ENCODE measurements at regions not wholly inside any gene's neighbourhood (a gene's known extent, or its start where the extent isn't known, plus 50 kb on each side); places are given as distances from the start of the nearest gene placed in this dataset.

GRCh38 chr2:81483254-81483653 is 1178.7 kb upstream of the LRRTM1 start:
- no peak overlapping the region for H3K4me3 ChIP-seq (ENCODE audit: low read depth, low read length)
- TF ChIP-seq CTCF (IDR thresholded peaks at IDR 0.05; ENCODE audit: control insufficient read depth, extremely low read depth, insufficient read depth) = no peak
- DNase-seq (ENCODE audit: low read depth) = no peak

- DNase-seq (ENCODE audit: low read depth) = no peak
- H3K4me3 ChIP-seq (ENCODE audit: low read depth, low read length) = no peak overlapping the region
- TF ChIP-seq CTCF (IDR thresholded peaks at IDR 0.05; ENCODE audit: control insufficient read depth, extremely low read depth, insufficient read depth) = no peak
These were observed 1177.4 kb upstream of the LRRTM1 start for GRCh38 chr2:81481994-81482368.

GRCh38 chr2:81481242-81481993 is 1176.9 kb upstream of the LRRTM1 start:
- H3K4me3 ChIP-seq (ENCODE audit: low read depth, low read length) = no peak overlapping the region
- no peak for DNase-seq (ENCODE audit: low read depth)
- no peak for TF ChIP-seq CTCF (IDR thresholded peaks at IDR 0.05; ENCODE audit: control insufficient read depth, extremely low read depth, insufficient read depth)

GRCh38 chr2:81467096-81467495 is 1162.5 kb upstream of the LRRTM1 start:
- TF ChIP-seq CTCF (IDR thresholded peaks at IDR 0.05; ENCODE audit: control insufficient read depth, extremely low read depth, insufficient read depth) = no peak
- DNase-seq (ENCODE audit: low read depth) = no peak
- no peak overlapping the region for H3K4me3 ChIP-seq (ENCODE audit: low read depth, low read length)

GRCh38 chr2:81462420-81462819 is 1157.9 kb upstream of the LRRTM1 start:
- no peak for DNase-seq (ENCODE audit: low read depth)
- no peak overlapping the region for H3K4me3 ChIP-seq (ENCODE audit: low read depth, low read length)
- TF ChIP-seq CTCF (IDR thresholded peaks at IDR 0.05; ENCODE audit: control insufficient read depth, extremely low read depth, insufficient read depth) = no peak

GRCh38 chr2:81445176-81445575 is 1140.6 kb upstream of the LRRTM1 start:
- TF ChIP-seq CTCF (IDR thresholded peaks at IDR 0.05; ENCODE audit: control insufficient read depth, extremely low read depth, insufficient read depth) = no peak

GRCh38 chr2:81437456-81438000 is 1133.0 kb upstream of the LRRTM1 start:
- TF ChIP-seq CTCF (IDR thresholded peaks at IDR 0.05; ENCODE audit: control insufficient read depth, extremely low read depth, insufficient read depth) = no peak
- no peak overlapping the region for H3K4me3 ChIP-seq (ENCODE audit: low read depth, low read length)
- no peak for DNase-seq (ENCODE audit: low read depth)

More at GRCh38 chr2:81445176-81445575, 1140.6 kb upstream of the LRRTM1 start:
- DNase-seq (ENCODE audit: low read depth) = no peak
- H3K4me3 ChIP-seq (ENCODE audit: low read depth, low read length) = no peak overlapping the region
